ENCODE measurements at regions not wholly inside any gene's neighbourhood (a gene's known extent, or its start where the extent isn't known, plus 50 kb on each side); places are given as distances from the start of the nearest gene placed in this dataset.

GRCh38 chr6:14031516-14031915, 86.1 kb upstream of the CD83 start:
- no peak for ATAC-seq
- H3K27me3 ChIP-seq = no peaks in the 10 kb centered on the region
- TF ChIP-seq CTCF (IDR thresholded peaks at IDR 0.05) = no peak

GRCh38 chr6:14035071-14035847, 82.3 kb upstream of the CD83 start:
- Histone ChIP-seq H3K4me3 (no peak overlapping the region), H3K9me3 (no peaks in the 10 kb centered on the region), H3K4me1 (peaks cover 7% of the 10 kb centered on the region), H3K36me3 (no peaks in the 10 kb centered on the region), H3K27me3 (no peaks in the 10 kb centered on the region), H3K27ac (peak overlapping the region; percentile 2)
- no peak for TF ChIP-seq CTCF (IDR thresholded peaks at IDR 0.05)
- DNase-seq (no peak), ATAC-seq (peak; percentile 70)
- intact Hi-C loops (cut with DNase I) = no loop called here

More at GRCh38 chr6:14031516-14031915, 86.1 kb upstream of the CD83 start:
- Histone ChIP-seq H3K4me1 (peaks cover 3% of the 10 kb centered on the region), H3K9me3 (no peaks in the 10 kb centered on the region), H3K36me3 (no peaks in the 10 kb centered on the region), H3K4me3 (no peak overlapping the region), H3K27ac (no peak overlapping the region)
- no peak for DNase-seq
- intact Hi-C loops (cut with DNase I) = no loop called here

GRCh38 chr6:14035874-14036273, 81.7 kb upstream of the CD83 start:
- H3K4me1 ChIP-seq = peaks cover 7% of the 10 kb centered on the region
- no peaks in the 10 kb centered on the region for H3K27me3 ChIP-seq
- no peak overlapping the region for H3K4me3 ChIP-seq
- no peaks in the 10 kb centered on the region for H3K9me3 ChIP-seq
- DNase-seq (no peak), ATAC-seq (no peak)
- H3K36me3 ChIP-seq = no peaks in the 10 kb centered on the region
- H3K27ac ChIP-seq = peak overlapping the region; percentile 2
- intact Hi-C loops (cut with DNase I) = no loop called here
- TF ChIP-seq CTCF (IDR thresholded peaks at IDR 0.05) = no peak

- TF ChIP-seq CTCF (IDR thresholded peaks at IDR 0.05) = no peak
- Histone ChIP-seq H3K27me3 (no peaks in the 10 kb centered on the region), H3K9me3 (no peaks in the 10 kb centered on the region), H3K4me3 (no peak overlapping the region), H3K36me3 (no peaks in the 10 kb centered on the region), H3K4me1 (peaks cover 7% of the 10 kb centered on the region), H3K27ac (no peak overlapping the region)
- DNase-seq (no peak), ATAC-seq (no peak)
- intact Hi-C loops (cut with DNase I) = no loop called here
Measured at GRCh38 chr6:14036911-14037310, 80.7 kb upstream of the CD83 start.

GRCh38 chr6:14037402-14038277, 79.9 kb upstream of the CD83 start:
- peak overlapping the region; percentile 6 for H3K27ac ChIP-seq
- no peaks in the 10 kb centered on the region for H3K9me3 ChIP-seq
- intact Hi-C loops (cut with DNase I) = no loop called here
- DNase-seq (no peak), ATAC-seq (no peak)
- no peak for TF ChIP-seq CTCF (IDR thresholded peaks at IDR 0.05)
- H3K36me3 ChIP-seq = no peaks in the 10 kb centered on the region
- no peaks in the 10 kb centered on the region for H3K27me3 ChIP-seq
- no peak overlapping the region for H3K4me3 ChIP-seq
- peaks cover 7% of the 10 kb centered on the region for H3K4me1 ChIP-seq

Measured in upper lobe of right lung (tissue), 1 donor.